ENCODE measurements at regions not wholly inside any gene's neighbourhood (a gene's known extent, or its start where the extent isn't known, plus 50 kb on each side); places are given as distances from the start of the nearest gene placed in this dataset.

DNA sequence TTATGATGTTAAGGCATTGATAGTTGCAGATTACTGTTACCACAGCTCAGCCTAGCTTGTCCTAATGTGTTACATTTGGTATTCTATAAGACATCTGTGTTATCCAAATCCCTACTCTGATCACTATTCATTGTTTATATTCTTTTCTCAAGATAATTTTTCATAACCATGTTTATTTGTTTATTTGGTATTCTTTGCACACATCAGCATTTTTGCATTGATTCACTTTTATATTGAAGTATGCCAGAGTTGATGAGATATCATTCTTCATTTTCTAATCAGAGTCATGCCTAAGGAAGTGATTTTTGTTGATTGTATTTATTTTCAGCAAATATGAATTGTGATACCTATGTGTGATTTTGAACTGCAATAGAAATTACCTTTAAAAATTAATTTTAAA is 61.2 kb upstream of the PDHA2 start:
- ATAC-seq (no peak), DNase-seq (ENCODE audit: low spot score) (no peak)
- H3K4me3 Mint-ChIP-seq = no peak overlapping the region
- Histone ChIP-seq H3K4me2 (no peak overlapping the region), H3K36me3 (ENCODE audit: insufficient read depth) (no peaks in the 10 kb centered on the region), H3K9me2 (ENCODE audit: insufficient read depth) (0 out of 2 replicates have a peak, but pooled peaks cover 2% of the 10 kb centered on the region), H3K4me3 (no peak overlapping the region), H3K27ac (ENCODE audit: low read depth) (no peak overlapping the region), H4K20me1 (replicated peaks; ENCODE audit: insufficient read depth) (no peaks in the 10 kb centered on the region), H3F3A (replicated peaks; ENCODE audit: low read depth) (no peaks in the 10 kb centered on the region), H3K79me2 (replicated peaks; ENCODE audit: insufficient read depth) (no peaks in the 10 kb centered on the region), H3K27me3 (ENCODE audit: insufficient read depth) (no peaks in the 10 kb centered on the region), H2AFZ (no peak overlapping the region), H3K4me1 (ENCODE audit: insufficient read depth) (no peaks in the 10 kb centered on the region)
- peaks cover 3% of the 10 kb centered on the region; the same call in 2 of the 3 replicates for H3K4me1 Mint-ChIP-seq
- no peaks in the 10 kb centered on the region for H3K36me3 Mint-ChIP-seq (ENCODE audit: low read depth)
- H3K9me3 Mint-ChIP-seq = peaks cover 2% of the 10 kb centered on the region; the same call in 2 of the 3 replicates
- peaks cover 2% of the 10 kb centered on the region for H3K27me3 Mint-ChIP-seq (ENCODE audit: insufficient read depth, low read depth, poor library complexity)
- H3K27ac Mint-ChIP-seq = no peak overlapping the region
- no peak for TF ChIP-seq STAT1 (IDR thresholded peaks at IDR 0.05; ENCODE audit: unreplicated experiment)
- TF ChIP-seq, protein P1, sequence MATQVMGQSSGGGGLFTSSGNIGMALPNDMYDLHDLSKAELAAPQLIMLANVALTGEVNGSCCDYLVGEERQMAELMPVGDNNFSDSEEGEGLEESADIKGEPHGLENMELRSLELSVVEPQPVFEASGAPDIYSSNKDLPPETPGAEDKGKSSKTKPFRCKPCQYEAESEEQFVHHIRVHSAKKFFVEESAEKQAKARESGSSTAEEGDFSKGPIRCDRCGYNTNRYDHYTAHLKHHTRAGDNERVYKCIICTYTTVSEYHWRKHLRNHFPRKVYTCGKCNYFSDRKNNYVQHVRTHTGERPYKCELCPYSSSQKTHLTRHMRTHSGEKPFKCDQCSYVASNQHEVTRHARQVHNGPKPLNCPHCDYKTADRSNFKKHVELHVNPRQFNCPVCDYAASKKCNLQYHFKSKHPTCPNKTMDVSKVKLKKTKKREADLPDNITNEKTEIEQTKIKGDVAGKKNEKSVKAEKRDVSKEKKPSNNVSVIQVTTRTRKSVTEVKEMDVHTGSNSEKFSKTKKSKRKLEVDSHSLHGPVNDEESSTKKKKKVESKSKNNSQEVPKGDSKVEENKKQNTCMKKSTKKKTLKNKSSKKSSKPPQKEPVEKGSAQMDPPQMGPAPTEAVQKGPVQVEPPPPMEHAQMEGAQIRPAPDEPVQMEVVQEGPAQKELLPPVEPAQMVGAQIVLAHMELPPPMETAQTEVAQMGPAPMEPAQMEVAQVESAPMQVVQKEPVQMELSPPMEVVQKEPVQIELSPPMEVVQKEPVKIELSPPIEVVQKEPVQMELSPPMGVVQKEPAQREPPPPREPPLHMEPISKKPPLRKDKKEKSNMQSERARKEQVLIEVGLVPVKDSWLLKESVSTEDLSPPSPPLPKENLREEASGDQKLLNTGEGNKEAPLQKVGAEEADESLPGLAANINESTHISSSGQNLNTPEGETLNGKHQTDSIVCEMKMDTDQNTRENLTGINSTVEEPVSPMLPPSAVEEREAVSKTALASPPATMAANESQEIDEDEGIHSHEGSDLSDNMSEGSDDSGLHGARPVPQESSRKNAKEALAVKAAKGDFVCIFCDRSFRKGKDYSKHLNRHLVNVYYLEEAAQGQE (IDR thresholded peaks at IDR 0.05; ENCODE audit: unreplicated experiment) = no peak
- TF ChIP-seq, protein P2, sequence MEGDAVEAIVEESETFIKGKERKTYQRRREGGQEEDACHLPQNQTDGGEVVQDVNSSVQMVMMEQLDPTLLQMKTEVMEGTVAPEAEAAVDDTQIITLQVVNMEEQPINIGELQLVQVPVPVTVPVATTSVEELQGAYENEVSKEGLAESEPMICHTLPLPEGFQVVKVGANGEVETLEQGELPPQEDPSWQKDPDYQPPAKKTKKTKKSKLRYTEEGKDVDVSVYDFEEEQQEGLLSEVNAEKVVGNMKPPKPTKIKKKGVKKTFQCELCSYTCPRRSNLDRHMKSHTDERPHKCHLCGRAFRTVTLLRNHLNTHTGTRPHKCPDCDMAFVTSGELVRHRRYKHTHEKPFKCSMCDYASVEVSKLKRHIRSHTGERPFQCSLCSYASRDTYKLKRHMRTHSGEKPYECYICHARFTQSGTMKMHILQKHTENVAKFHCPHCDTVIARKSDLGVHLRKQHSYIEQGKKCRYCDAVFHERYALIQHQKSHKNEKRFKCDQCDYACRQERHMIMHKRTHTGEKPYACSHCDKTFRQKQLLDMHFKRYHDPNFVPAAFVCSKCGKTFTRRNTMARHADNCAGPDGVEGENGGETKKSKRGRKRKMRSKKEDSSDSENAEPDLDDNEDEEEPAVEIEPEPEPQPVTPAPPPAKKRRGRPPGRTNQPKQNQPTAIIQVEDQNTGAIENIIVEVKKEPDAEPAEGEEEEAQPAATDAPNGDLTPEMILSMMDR (conservative IDR thresholded peaks at IDR 0.05; ENCODE audit: low read depth in 2 of 2) = no peak
- TF ChIP-seq, protein P3, sequence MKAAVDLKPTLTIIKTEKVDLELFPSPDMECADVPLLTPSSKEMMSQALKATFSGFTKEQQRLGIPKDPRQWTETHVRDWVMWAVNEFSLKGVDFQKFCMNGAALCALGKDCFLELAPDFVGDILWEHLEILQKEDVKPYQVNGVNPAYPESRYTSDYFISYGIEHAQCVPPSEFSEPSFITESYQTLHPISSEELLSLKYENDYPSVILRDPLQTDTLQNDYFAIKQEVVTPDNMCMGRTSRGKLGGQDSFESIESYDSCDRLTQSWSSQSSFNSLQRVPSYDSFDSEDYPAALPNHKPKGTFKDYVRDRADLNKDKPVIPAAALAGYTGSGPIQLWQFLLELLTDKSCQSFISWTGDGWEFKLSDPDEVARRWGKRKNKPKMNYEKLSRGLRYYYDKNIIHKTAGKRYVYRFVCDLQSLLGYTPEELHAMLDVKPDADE (IDR thresholded peaks at IDR 0.05) = no peak
- no peak for TF ChIP-seq NANOG (IDR thresholded peaks at IDR 0.05; ENCODE audit: borderline replicate concordance)
- TF ChIP-seq POLR2AphosphoS5 (IDR thresholded peaks at IDR 0.05; ENCODE audit: low read depth) = no peak
- no peak for TF ChIP-seq EZH2phosphoT487 (IDR thresholded peaks at IDR 0.05; ENCODE audit: unreplicated experiment)
- TF ChIP-seq ZNF331 (CRISPR knock-in tag; IDR thresholded peaks at IDR 0.05; ENCODE audit: low read depth) = no peak
- no peak for TF ChIP-seq ZNF114 (CRISPR knock-in tag; IDR thresholded peaks at IDR 0.05)
- TF ChIP-seq JUNB (IDR thresholded peaks at IDR 0.05; ENCODE audit: unreplicated experiment) = no peak
- TF ChIP-seq, protein P4, sequence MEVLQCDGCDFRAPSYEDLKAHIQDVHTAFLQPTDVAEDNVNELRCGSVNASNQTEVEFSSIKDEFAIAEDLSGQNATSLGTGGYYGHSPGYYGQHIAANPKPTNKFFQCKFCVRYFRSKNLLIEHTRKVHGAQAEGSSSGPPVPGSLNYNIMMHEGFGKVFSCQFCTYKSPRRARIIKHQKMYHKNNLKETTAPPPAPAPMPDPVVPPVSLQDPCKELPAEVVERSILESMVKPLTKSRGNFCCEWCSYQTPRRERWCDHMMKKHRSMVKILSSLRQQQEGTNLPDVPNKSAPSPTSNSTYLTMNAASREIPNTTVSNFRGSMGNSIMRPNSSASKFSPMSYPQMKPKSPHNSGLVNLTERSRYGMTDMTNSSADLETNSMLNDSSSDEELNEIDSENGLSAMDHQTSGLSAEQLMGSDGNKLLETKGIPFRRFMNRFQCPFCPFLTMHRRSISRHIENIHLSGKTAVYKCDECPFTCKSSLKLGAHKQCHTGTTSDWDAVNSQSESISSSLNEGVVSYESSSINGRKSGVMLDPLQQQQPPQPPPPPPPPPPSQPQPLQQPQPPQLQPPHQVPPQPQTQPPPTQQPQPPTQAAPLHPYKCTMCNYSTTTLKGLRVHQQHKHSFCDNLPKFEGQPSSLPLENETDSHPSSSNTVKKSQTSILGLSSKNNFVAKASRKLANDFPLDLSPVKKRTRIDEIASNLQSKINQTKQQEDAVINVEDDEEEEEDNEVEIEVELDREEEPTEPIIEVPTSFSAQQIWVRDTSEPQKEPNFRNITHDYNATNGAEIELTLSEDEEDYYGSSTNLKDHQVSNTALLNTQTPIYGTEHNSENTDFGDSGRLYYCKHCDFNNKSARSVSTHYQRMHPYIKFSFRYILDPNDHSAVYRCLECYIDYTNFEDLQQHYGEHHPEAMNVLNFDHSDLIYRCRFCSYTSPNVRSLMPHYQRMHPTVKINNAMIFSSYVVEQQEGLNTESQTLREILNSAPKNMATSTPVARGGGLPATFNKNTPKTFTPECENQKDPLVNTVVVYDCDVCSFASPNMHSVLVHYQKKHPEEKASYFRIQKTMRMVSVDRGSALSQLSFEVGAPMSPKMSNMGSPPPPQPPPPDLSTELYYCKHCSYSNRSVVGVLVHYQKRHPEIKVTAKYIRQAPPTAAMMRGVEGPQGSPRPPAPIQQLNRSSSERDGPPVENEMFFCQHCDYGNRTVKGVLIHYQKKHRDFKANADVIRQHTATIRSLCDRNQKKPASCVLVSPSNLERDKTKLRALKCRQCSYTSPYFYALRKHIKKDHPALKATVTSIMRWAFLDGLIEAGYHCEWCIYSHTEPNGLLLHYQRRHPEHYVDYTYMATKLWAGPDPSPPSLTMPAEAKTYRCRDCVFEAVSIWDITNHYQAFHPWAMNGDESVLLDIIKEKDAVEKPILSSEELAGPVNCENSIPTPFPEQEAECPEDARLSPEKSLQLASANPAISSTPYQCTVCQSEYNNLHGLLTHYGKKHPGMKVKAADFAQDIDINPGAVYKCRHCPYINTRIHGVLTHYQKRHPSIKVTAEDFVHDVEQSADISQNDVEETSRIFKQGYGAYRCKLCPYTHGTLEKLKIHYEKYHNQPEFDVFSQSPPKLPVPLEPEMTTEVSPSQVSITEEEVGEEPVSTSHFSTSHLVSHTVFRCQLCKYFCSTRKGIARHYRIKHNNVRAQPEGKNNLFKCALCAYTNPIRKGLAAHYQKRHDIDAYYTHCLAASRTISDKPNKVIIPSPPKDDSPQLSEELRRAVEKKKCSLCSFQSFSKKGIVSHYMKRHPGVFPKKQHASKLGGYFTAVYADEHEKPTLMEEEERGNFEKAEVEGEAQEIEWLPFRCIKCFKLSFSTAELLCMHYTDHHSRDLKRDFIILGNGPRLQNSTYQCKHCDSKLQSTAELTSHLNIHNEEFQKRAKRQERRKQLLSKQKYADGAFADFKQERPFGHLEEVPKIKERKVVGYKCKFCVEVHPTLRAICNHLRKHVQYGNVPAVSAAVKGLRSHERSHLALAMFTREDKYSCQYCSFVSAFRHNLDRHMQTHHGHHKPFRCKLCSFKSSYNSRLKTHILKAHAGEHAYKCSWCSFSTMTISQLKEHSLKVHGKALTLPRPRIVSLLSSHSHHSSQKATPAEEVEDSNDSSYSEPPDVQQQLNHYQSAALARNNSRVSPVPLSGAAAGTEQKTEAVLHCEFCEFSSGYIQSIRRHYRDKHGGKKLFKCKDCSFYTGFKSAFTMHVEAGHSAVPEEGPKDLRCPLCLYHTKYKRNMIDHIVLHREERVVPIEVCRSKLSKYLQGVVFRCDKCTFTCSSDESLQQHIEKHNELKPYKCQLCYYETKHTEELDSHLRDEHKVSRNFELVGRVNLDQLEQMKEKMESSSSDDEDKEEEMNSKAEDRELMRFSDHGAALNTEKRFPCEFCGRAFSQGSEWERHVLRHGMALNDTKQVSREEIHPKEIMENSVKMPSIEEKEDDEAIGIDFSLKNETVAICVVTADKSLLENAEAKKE (CRISPR knock-in tag; IDR thresholded peaks at IDR 0.05) = no peak
- TF ChIP-seq CREB1 (CRISPR knock-in tag; IDR thresholded peaks at IDR 0.05; ENCODE audit: low read depth) = no peak
